ENCODE measurements at regions not wholly inside any gene's neighbourhood (a gene's known extent, or its start where the extent isn't known, plus 50 kb on each side); places are given as distances from the start of the nearest gene placed in this dataset.

- DNase-seq = no peak
These were observed 137.2 kb upstream of the FGGY start for GRCh38 chr1:59159557-59160203.

- DNase-seq = no peak
These were observed 135.8 kb upstream of the FGGY start for GRCh38 chr1:59161136-59161535.

- no peak for DNase-seq
These were observed 134.2 kb upstream of the FGGY start for GRCh38 chr1:59162665-59163064.

GRCh38 chr1:59163268-59164092 is 133.4 kb upstream of the FGGY start:
- no peak for DNase-seq

- DNase-seq = no peak
These were observed 132.5 kb upstream of the FGGY start for GRCh38 chr1:59164371-59164770.

- DNase-seq = no peak
These were observed 131.5 kb upstream of the FGGY start for GRCh38 chr1:59165353-59165752.

- no peak for DNase-seq
These were observed 127.2 kb upstream of the FGGY start for GRCh38 chr1:59169703-59170102.

- DNase-seq = no peak
These were observed 126.2 kb upstream of the FGGY start for GRCh38 chr1:59170659-59171058.

- DNase-seq = no peak
These were observed 125.1 kb upstream of the FGGY start for GRCh38 chr1:59171788-59172187.

- no peak for DNase-seq
These were observed 124.2 kb upstream of the FGGY start for GRCh38 chr1:59172693-59173092.

- no peak for DNase-seq
These were observed 123.2 kb upstream of the FGGY start for GRCh38 chr1:59173721-59174120.

GRCh38 chr1:59176471-59176870 is 120.4 kb upstream of the FGGY start:
- DNase-seq = no peak

- no peak for DNase-seq
These were observed 119.1 kb upstream of the FGGY start for GRCh38 chr1:59177756-59178155.

GRCh38 chr1:59178339-59179187 is 118.3 kb upstream of the FGGY start:
- DNase-seq = no peak

- no peak for DNase-seq
These were observed 117.2 kb upstream of the FGGY start for GRCh38 chr1:59179673-59180072.

- no peak for DNase-seq
These were observed 116.2 kb upstream of the FGGY start for GRCh38 chr1:59180735-59181134.

GRCh38 chr1:59183749-59184317 is 113.1 kb upstream of the FGGY start:
- DNase-seq = no peak

GRCh38 chr1:59184365-59184905 is 112.5 kb upstream of the FGGY start:
- DNase-seq = no peak

GRCh38 chr1:59185163-59185860 is 111.6 kb upstream of the FGGY start:
- DNase-seq = no peak

GRCh38 chr1:59186656-59187055 is 110.2 kb upstream of the FGGY start:
- DNase-seq = no peak

- no peak for DNase-seq
These were observed 108.3 kb upstream of the FGGY start for GRCh38 chr1:59188413-59189213.

Data from KG1 (cell line).